SK-MEL-5 (cell line): ENCODE measurements at regions not wholly inside any gene's neighbourhood (a gene's known extent, or its start where the extent isn't known, plus 50 kb on each side); places are given as distances from the start of the nearest gene placed in this dataset.
"Not testable (repeated sequence)": the region's sequence is repeated elsewhere in the genome, so short reads cannot be mapped to it uniquely, and the experiment has no call there.

Source experiments
- DNase-seq: peaks from one replicate; pipeline ENCODE4 v3.0.0-alpha.2; 2016; ENCODE audit warnings: low read depth, low spot score
- in situ Hi-C: cut with HindIII; loops from 2 replicates; pipeline ENCODE4 v1.10.0; 2016; ENCODE audit warnings: low sequenced_read_pairs, high pct_unique_total_duplicates, low pct_unique_long_range_greater_than_20kb

DNA sequence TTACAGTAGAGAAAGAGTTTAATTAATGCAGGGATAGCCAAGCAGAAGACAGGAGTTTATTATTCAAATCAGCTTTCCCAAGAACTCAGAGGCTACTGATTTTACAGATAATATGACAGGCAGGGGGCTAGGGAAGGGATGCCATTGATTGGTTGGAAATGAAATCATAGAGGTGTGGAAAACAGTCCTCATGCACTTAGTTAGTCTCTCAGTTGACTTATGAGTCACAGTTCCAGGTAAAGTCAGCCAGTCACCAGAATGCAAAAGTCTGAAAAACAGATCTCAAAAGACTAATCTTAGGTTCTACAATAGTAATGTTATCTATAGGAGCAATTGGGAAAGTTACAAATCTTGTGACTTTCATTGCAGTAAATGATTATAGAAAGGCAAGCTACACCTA is 676.4 kb upstream of the CHAC2 start:
- no peak for DNase-seq

DNA sequence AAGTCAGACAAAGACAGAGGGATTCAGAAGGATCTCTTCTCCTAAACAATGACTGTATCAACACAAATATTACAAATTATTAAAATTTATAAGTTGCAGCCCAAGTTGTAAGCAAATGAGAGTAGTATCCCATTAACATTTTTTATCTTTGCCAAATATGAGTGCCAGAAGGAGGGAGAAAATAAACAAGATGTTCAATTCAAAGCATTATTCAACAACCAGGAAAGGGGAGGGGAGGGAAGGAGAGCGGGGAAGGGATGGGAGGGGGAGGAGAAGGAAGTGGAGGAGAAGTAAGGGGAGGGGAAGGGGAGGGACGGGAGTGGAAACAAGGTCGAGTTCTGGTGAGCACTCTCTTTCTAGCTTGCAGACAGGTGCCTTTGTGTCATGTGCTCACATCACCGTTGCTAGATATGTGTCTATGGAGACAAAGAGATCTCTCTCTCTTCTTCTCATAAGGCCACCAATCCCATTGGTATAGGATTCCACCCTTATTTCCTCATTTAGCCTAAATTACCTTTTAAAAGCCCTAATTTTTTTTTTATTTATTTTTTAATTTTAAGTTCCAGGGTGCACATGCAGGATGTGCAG is 679.6 kb upstream of the CHAC2 start:
- in situ Hi-C loops: no loop called here
- no peak for DNase-seq

More for the DNA sequence above, 676.4 kb upstream of the CHAC2 start:
- in situ Hi-C loops: no loop called here

DNA sequence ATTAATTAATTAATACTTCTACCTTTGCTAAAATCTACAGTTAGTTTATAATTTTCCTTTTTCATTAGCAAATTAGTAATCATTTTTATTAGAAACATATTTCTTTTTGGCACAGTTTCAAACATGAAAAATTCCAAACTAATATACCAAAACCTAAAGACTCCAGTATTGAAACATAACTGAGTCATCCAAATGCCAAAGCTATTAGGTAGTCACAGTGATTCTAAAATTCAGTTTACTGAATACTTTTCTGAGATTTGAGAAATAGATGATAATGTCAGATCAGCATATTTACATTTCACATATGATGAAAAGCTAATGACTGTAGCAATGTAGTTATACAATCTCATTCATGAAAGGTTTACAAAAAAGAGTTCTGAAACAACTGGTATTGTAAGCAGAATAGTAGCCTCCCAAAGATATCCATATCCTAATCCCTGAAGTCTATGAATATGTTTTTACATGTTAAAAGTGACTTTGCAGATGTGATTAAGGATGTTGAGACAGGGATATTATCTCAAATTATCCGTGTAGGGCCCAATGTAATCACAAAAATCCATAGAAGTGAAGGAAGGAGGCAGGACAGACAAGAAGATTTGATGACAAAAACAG is 680.2 kb upstream of the CHAC2 start:
- in situ Hi-C loops: no loop called here
- DNase-seq: no peak

DNA sequence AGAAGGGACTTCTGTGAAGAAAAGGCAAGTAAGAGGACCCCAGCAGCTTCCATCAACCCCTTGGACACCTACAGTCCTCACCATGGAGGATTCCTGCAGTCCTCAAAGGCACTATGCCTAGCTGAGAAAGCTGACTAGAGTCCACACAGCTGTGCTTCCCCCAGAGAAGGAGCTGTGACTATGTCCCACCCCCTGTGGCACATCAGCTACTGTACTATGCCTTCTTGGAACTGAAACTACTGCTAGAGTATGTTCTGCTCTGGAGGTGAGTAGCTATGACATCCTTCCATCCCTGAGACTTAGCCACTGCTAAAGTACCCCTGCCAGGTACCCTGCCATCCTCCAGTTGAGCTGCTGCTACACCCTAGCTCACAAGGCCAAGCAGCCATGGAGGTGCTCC is 690.2 kb upstream of the CHAC2 start:
- no peak for DNase-seq
- in situ Hi-C loops: no loop called here

DNA sequence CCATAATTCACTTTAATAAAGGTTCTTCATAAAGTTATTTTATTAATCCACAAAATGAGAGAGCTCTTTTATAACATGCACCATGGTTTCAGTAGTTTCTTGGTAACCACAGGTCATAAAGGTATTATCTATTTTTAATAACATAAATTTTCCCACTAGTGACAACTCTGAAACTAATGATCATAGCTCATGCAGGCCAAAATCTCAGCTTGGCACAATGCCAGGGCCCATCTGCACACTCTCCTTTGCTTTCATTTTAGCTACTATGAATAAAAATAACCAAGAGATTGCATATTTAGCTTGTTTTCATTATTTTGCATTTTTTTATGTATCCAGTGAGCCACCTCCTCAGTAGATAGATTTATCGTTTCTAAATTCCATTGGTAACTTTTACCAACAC is 691.8 kb upstream of the CHAC2 start:
- in situ Hi-C loops: no loop called here
- DNase-seq: no peak

DNA sequence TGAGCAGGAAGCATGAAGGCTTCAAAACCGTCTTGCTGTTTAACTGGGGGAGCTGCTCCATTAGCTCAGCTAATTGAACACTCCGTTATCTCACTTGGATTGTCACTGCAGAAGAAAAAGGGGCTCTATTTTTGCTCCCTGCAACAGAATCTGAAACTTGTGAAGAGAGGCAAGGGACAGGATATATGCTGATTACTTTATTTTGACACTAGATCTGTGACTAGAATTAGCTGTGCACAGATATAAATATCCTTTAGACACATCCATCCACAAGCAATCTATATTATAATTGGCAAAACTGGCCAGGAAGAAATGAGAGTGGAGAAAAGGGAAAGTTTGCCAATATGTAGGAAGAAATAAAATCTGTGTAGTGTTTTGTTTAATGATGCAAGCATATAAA is 700.1 kb upstream of the CHAC2 start:
- in situ Hi-C loops: no loop called here
- DNase-seq: no peak

DNA sequence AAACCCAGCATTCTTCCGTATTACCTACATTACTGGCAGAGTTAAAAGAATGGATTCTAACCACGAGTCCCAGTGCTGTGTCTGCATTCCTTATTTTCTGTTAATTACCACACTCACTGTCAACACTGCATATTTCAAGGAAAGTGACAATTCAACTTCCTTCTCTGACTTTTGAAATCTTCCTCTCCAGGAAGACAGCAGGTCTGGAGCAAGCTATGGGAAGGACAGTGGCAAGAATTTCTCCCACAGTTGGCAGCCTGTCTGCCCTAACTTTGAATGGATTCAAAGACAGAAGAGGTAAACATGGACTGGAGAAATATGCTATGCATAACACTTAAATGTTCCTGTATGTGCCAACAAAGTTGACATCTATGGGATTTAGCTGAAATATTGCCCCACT is 700.5 kb upstream of the CHAC2 start:
- in situ Hi-C loops: no loop called here

DNA sequence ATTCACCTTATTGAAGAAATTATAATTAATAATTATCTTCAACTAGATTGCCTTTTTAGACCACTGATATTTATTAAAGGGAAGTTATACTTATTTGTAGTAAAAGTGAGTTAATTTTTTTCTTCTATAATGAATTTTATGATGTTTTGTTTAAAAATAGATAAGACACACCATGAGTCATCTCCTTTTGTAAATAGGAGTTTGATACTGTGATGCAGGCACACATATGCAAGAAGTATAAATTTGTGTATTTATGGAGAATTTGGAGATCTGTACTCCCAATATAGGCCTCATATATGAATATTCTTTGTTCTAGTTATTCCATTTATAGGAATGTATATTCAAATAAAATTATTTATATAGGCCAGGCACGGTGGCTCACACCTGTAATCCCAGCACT is 703.5 kb upstream of the CHAC2 start:
- in situ Hi-C loops: no loop called here
- no peak for DNase-seq

More for the DNA sequence above, 700.5 kb upstream of the CHAC2 start:
- no peak for DNase-seq

DNA sequence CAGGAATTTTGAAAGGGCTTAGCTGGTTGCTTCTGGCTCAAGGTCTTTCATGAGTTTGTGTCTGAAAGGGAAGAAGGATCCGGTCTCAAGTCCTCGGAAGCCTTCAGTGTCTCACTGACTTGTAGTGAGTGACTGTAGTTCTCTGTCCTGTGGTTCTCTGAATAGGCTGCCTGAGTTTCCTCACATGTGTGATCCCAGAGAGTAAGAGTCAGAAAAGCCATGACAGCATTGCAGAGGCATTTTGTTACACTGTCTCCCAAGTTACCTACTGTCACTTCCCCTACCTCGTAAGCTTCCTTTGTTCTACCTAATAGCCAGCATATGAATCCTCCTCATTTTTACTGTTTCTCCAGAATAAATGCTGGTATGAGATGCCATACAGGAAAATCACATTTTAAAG is 709.1 kb upstream of the CHAC2 start:
- DNase-seq: no peak
- in situ Hi-C loops: no loop called here

DNA sequence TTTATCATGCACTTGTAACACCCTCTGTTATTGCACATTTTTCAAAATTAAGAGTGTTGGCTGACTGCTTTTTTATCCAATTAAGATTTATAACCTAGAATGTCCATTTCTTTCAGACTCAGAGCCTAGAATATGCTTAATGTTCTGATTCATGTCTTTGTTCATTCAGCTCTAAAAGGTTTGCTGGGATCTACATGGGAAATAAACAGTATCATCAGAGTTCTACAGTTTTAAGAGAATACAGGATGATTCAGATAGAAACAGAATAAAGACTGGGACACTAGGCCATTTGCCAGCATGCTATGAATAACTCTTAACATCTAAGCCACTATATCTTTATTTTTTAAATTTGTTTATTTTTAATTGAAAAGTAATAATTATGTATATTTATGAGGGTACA is 713.7 kb upstream of the CHAC2 start:
- DNase-seq: no peak
- in situ Hi-C loops: no loop called here

DNA sequence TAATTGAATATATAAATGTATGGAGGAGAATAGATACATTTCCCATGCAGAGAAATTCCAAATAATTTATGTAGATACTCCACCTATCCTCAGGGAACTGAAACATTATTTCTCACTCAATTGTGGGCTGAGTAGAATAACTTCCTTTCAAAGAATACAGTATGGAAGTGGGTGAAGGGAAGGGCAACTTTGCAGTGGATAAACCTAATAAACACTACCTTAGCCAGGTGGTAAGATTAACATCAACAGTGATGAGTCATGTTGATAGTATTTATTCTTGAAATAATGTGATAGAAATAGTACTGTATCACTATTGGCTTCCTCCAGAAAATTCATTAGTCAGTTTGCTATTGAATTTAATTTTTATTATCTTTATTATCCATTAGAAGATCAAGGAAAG is 716.4 kb upstream of the CHAC2 start:
- in situ Hi-C loops: no loop called here
- no peak for DNase-seq

DNA sequence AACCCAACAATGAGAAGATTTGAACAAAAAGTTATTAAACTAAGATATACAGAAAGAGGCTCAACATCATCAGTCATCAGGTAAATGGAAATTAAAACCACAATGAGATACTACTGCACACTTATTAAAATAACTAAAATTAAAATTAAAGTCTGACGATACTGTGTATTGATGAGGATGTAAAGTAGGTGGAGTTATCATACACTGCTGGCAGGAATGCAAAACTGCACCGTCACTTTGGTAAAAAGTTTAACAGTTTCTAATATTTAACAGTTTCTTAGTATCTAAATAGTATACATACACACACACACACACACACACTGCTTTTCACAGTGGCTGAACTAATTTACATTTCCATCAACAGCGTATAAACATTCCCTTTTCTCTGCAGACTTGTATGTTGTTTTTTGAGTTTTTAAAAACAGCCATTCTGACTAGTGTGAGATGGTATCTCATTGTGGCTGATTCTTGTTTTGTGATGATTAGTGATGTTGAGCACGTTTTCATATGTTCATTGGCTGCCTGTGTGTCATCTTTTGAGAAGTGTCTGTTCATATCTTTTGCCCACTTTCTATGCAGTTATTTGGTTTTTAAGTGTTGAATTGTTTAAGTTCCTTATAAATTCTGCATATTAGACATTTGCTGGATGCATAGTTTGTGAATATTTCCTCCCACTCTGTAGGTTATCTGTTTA is 726.9 kb upstream of the CHAC2 start:
- no peak for DNase-seq
- in situ Hi-C loops: no loop called here

DNA sequence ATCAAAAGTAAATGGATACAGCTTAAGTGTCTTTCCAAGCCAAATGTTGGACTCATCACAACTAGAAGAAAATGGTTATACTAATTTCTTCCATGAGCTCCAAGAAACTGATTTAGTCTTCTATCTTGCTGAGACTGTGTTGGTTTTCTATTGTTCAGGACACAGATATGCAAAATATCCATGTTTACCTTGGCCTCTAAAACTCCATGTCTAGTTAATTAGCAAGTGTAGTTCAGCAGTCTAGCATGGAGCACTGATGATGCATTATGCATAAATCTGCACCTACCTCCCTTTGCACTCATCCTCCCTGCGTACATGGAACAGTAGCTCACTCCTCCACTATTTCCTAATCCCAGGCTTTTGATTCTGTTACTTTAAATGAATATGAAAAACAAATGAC is 731.4 kb upstream of the CHAC2 start:
- in situ Hi-C loops: no loop called here
- DNase-seq: no peak

DNA sequence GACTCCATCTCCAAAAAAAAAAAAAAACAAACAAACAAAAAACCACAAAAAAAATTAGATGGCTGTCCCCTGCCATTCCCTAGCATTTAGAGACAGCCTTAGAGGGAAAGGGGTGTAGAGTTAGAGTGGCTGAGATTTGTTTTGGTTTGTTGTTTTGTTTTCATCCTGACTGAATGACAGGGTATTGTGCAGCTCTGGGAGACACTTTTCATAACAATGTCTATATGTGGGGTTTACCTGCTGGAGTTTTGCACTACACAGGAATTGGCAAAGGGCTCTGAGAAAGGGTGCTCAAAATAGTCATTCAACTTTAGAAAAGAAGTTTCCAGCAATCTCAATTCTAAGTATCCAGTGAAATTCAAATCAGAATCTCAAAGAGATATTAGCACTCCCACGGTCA is 732.5 kb upstream of the CHAC2 start:
- in situ Hi-C loops: no loop called here
- no peak for DNase-seq

DNA sequence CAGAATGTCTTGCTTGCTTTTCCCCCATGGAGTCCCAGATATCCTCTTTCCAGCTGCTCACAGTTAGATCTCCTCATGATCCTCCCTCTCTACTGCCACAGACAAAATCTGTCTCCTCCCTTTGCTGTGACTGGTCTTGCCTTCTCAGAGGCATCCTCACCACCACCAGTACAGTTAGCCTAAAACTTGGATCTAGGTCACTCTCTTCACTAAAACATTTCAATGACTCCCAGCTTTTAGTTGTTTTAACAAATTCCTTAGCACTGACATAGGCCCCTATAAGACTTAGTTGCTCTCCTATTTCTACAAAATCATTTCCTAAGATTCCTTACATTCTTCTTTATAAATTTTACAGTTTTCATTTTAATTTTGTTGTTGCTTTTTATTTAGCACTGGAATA is 734.2 kb upstream of the CHAC2 start:
- no peak for DNase-seq
- in situ Hi-C loops: no loop called here

DNA sequence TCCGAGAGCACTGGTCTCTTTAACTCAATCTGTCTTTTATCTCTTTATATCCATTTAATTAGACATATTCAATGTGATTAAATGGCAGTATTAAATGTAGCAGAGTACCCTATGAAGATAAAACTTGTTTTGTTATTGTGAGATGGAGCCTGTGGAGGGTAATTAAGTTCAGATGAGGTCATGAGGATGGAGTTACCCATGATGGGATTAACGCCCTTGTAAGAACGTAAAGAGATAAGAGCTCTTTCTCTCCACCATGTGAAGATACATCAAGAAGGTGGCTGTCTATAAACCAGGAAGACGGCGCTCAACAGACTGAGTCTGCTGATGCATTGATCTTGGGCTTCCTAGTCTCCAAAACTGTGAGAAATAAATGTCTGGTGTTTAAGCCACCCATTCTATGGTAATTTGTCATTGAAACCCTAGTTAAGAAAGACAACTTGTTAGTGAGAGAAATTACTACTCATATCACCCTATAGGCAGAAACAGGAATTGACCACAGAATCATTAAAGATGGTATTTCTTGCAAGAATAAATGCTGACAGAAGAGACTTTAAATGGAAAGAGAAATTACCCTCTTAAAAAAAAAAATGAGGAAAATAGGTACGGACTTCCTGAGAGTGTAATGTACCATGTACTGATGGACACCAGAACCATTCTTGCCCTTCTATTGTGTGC is 738.7 kb upstream of the CHAC2 start:
- in situ Hi-C loops: no loop called here
- DNase-seq: no peak

DNA sequence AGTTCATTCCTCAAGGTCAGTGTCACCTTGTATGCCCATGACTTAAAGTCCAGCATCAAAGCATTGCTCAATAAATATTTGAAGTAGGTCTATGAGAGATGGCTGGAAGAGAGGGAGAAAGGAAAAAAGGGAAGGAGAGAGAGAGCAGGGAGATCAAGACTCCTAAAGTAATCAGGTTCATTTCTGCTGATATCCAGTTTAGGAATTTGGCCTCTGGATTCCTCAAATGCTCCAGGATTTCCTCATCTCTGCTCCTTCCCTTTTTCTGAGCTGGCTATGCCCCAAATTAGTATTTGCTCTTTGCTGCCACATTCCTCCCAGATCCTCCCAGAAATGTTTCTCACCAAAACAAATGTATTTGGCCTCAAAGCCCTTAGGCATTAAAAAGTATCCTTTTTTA is 739.4 kb upstream of the CHAC2 start:
- in situ Hi-C loops: no loop called here
- no peak for DNase-seq

DNA sequence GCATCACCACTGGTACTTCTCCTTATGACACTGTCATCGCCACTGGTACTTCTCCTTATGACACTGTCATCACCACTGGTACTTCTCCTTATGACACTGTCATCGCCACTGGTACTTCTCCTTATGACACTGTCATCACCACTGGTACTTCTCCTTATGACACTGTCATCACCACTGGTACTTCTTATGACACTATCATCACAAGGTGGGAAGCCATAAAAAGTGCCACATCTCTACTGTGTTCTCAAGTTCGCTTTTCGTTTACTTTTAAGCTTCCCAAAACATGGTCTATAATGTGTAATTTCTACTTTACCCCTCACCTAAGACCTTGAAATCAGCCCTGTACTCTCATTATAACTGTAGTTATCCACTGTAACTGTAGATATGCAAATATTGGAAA is 745.4 kb upstream of the CHAC2 start:
- in situ Hi-C loops: not testable (repeated sequence)

DNA sequence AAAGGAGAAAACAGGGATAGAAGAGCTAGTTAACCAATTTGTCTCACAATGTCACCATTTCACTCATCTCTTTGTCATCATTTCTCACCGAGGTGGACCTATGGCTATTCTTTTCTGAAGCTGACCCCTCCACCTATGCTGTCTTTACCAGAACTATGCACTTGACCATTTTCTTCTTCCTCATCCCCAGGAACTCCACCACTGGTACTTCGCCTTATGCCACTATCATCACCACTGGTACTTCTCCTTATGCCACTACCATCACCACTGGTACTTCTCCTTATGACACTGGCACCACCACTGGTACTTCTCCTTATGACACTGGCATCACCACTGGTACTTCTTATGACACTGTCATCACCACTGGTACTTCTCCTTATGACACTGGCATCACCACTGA is 745.8 kb upstream of the CHAC2 start:
- in situ Hi-C loops: no loop called here
- DNase-seq: no peak

More for the DNA sequence above, 745.4 kb upstream of the CHAC2 start:
- not testable (repeated sequence) for DNase-seq
